K562 (cell line): ENCODE measurements at regions not wholly inside any gene's neighbourhood (a gene's known extent, or its start where the extent isn't known, plus 50 kb on each side); places are given as distances from the start of the nearest gene placed in this dataset.

Experiments used
- ELF2 ChIP-seq: fragments of 250-450 bp; sonication (Bioruptor Pico); IDR thresholded peaks from 2 replicates; pipeline ENCODE4 v1.5.0; 2021; ENCODE audit warnings: mild to moderate bottlenecking
- EWSR1 ChIP-seq: fragments of 450-650 bp; IDR thresholded peaks from 2 replicates; pipeline ENCODE4 v1.6.1; 2018; ENCODE audit warnings: borderline replicate concordance, mild to moderate bottlenecking, low read depth, moderate library complexity; ENCODE audit not compliant: partially characterized antibody
- FOXK2 ChIP-seq, 2 experiments: fragments of 450-650 bp; IDR thresholded peaks in 1 of 2; conservative IDR thresholded peaks in 1 of 2; 2 replicates each; pipeline ENCODE4 v1.6.1; 2016; ENCODE audit warnings: low read depth in 2 of 2, mild to moderate bottlenecking in 1 of 2
- KAT8 ChIP-seq: fragments of 450-650 bp; IDR thresholded peaks from 2 replicates; pipeline ENCODE4 v1.6.1; 2016; ENCODE audit warnings: low read depth, mild to moderate bottlenecking
- MEF2D ChIP-seq: conservative IDR thresholded peaks from 2 replicates; pipeline ENCODE4 v1.6.1; 2016; ENCODE audit warnings: low read depth, missing genetic modification characterization, missing compliant biosample characterization
- MYC ChIP-seq, 2 experiments: fragments of 250-450 bp in 1 of 2; sonication (Bioruptor Pico) in 1 of 2; IDR thresholded peaks; 2 replicates each; pipeline versions ENCODE4 v1.5.1 to v1.6.1; 2012 to 2021; ENCODE audit warnings: low read depth in 2 of 2, borderline replicate concordance in 1 of 2, improper control_type of control experiment in 1 of 2, low read length in 1 of 2, mild to moderate bottlenecking in 1 of 2, moderate library complexity in 1 of 2
- PCBP1 ChIP-seq: fragments of 200-400 bp; formaldehyde crosslinking; IDR thresholded peaks from 2 replicates; pipeline ENCODE4 v1.6.1; 2018; ENCODE audit warnings: mild to moderate bottlenecking, low read depth, low read length; ENCODE audit not compliant: poor library complexity, severe bottlenecking
- PRPF4 ChIP-seq: fragments of 200-400 bp; formaldehyde crosslinking; IDR thresholded peaks from one replicate; pipeline ENCODE4 v1.6.1; 2017; ENCODE audit warnings: low read length, low read depth, mild to moderate bottlenecking; ENCODE audit not compliant: insufficient read depth, poor library complexity, severe bottlenecking
- RBFOX2 ChIP-seq: fragments of 200-400 bp; formaldehyde crosslinking; IDR thresholded peaks from 2 replicates; pipeline ENCODE4 v1.6.1; 2017; ENCODE audit warnings: low read depth, mild to moderate bottlenecking, low read length, moderate library complexity
- RBM25 ChIP-seq: fragments of 200-400 bp; formaldehyde crosslinking; IDR thresholded peaks from 2 replicates; pipeline ENCODE4 v1.6.1; 2018; ENCODE audit warnings: low read length, low read depth, moderate library complexity; ENCODE audit not compliant: severe bottlenecking
- RUNX1 ChIP-seq: sonication (generic); IDR thresholded peaks from 2 replicates; pipeline ENCODE4 v1.6.1; 2016; ENCODE audit warnings: antibody characterized with exemption, low read depth
- SLC30A9 ChIP-seq: fragments of 250-450 bp; sonication (Bioruptor Pico); IDR thresholded peaks from 2 replicates; pipeline ENCODE4 v1.8.0; 2022; ENCODE audit warnings: mild to moderate bottlenecking, moderate library complexity
- TAF15 ChIP-seq: fragments of 200-400 bp; formaldehyde crosslinking; IDR thresholded peaks from 2 replicates; pipeline ENCODE4 v1.6.1; 2017; ENCODE audit warnings: mild to moderate bottlenecking, low read depth, low read length, moderate library complexity
- TBL1XR1 ChIP-seq, 2 experiments: IDR thresholded peaks; 2 replicates each; pipeline ENCODE4 v1.6.1; 2012; ENCODE audit warnings: improper control_type of control experiment in 2 of 2, low read length in 2 of 2, mild to moderate bottlenecking in 1 of 2
- TCF7 ChIP-seq: sonication (generic); IDR thresholded peaks from 2 replicates; pipeline ENCODE4 v1.6.1; 2016; ENCODE audit warnings: antibody characterized with exemption, borderline replicate concordance
- YBX1 ChIP-seq: fragments of 450-650 bp; IDR thresholded peaks from 2 replicates; pipeline ENCODE4 v1.7.1; 2016; ENCODE audit warnings: mild to moderate bottlenecking
- ZNF23 ChIP-seq: fragments of 250-450 bp; sonication (Bioruptor Pico); IDR thresholded peaks from 2 replicates; pipeline ENCODE4 v1.4.0; 2020; ENCODE audit warnings: mild to moderate bottlenecking
- ZNF444 ChIP-seq: fragments of 250-450 bp; sonication (Bioruptor Pico); IDR thresholded peaks from 2 replicates; pipeline ENCODE4 v1.4.0; 2020; ENCODE audit warnings: mild to moderate bottlenecking, moderate library complexity
- ZNF507 ChIP-seq: conservative IDR thresholded peaks from 2 replicates; pipeline ENCODE4 v1.6.1; 2017; ENCODE audit warnings: missing genetic modification characterization, missing compliant biosample characterization
- ZNF764 ChIP-seq: fragments of 250-450 bp; sonication (Bioruptor Pico); IDR thresholded peaks from 2 replicates; pipeline ENCODE4 v1.4.0; 2020; ENCODE audit warnings: low read depth, mild to moderate bottlenecking, moderate library complexity
- ZNF830 ChIP-seq: fragments of 250-450 bp; sonication (Bioruptor Pico); IDR thresholded peaks from 2 replicates; pipeline ENCODE4 v1.5.0; 2021; ENCODE audit warnings: mild to moderate bottlenecking
- TF ChIP-seq, protein P1 (sequence below): fragments of 450-650 bp; conservative IDR thresholded peaks from 2 replicates; pipeline ENCODE4 v1.6.1; 2016; ENCODE audit warnings: missing genetic modification characterization, low read depth, mild to moderate bottlenecking, missing compliant biosample characterization, moderate library complexity
- TF ChIP-seq, protein P2 (sequence below): fragments of 250-450 bp; sonication (Bioruptor Pico); IDR thresholded peaks from 2 replicates; pipeline ENCODE4 v1.8.0; 2021; ENCODE audit warnings: moderate library complexity, mild to moderate bottlenecking, inconsistent platforms
- TF ChIP-seq, protein P3 (sequence below): fragments of 250-450 bp; sonication (Bioruptor Pico); IDR thresholded peaks from 2 replicates; pipeline ENCODE4 v1.4.0; 2020; ENCODE audit warnings: mild to moderate bottlenecking

DNA sequence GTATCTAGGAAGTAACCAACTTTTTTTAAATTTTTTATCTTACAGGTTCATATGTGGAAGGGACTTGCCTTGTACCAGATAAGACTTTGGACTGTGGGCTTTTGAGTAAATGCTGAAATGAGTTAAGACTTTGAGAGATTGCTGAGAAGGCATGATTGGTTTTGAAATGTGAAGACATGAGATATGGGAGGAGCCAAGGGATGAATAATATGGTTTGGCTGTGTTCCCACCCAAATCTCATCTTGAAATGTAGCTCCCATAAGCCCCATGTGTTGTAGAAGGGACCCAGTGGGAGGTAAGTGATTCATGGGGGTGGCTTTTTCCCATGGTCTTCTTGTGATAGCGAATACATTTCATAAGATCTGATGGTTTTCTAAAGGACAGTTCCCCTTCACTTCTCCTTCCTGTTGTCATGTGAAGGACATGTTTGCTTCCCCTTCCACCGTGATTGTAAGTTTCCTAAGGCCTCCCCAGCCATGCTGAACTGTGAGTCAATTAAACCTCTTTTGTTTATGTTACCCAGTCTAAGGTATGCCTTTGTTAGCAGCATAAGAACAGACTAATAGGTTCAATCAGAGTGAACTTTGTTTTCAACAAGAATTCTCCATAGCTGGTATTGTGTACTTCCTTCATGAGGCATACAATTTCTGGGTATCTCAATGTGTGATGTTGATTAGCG lies 535.6 kb upstream of the MEF2C start (continued):
- TF ChIP-seq, protein P1, sequence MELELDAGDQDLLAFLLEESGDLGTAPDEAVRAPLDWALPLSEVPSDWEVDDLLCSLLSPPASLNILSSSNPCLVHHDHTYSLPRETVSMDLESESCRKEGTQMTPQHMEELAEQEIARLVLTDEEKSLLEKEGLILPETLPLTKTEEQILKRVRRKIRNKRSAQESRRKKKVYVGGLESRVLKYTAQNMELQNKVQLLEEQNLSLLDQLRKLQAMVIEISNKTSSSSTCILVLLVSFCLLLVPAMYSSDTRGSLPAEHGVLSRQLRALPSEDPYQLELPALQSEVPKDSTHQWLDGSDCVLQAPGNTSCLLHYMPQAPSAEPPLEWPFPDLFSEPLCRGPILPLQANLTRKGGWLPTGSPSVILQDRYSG (tag), result no peak
- TF ChIP-seq KAT8, result no peak
- no peak for TF ChIP-seq EWSR1
- no peak for TF ChIP-seq ZNF507
- no peak for TF ChIP-seq ZNF764
- no peak for TF ChIP-seq ZNF444
- no peak for TF ChIP-seq YBX1
- TF ChIP-seq, protein P2, sequence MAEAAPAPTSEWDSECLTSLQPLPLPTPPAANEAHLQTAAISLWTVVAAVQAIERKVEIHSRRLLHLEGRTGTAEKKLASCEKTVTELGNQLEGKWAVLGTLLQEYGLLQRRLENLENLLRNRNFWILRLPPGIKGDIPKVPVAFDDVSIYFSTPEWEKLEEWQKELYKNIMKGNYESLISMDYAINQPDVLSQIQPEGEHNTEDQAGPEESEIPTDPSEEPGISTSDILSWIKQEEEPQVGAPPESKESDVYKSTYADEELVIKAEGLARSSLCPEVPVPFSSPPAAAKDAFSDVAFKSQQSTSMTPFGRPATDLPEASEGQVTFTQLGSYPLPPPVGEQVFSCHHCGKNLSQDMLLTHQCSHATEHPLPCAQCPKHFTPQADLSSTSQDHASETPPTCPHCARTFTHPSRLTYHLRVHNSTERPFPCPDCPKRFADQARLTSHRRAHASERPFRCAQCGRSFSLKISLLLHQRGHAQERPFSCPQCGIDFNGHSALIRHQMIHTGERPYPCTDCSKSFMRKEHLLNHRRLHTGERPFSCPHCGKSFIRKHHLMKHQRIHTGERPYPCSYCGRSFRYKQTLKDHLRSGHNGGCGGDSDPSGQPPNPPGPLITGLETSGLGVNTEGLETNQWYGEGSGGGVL, result no peak
- peak in 1 of 2 experiments; percentile 55; a peak in 1 of 4 replicates for TF ChIP-seq TBL1XR1 (IDR thresholded peaks at IDR 0.05; ENCODE audit: low read length in 2 of 2)
- TF ChIP-seq MEF2D (tag), result no peak
- TF ChIP-seq ELF2, result no peak
- TF ChIP-seq, protein P3, sequence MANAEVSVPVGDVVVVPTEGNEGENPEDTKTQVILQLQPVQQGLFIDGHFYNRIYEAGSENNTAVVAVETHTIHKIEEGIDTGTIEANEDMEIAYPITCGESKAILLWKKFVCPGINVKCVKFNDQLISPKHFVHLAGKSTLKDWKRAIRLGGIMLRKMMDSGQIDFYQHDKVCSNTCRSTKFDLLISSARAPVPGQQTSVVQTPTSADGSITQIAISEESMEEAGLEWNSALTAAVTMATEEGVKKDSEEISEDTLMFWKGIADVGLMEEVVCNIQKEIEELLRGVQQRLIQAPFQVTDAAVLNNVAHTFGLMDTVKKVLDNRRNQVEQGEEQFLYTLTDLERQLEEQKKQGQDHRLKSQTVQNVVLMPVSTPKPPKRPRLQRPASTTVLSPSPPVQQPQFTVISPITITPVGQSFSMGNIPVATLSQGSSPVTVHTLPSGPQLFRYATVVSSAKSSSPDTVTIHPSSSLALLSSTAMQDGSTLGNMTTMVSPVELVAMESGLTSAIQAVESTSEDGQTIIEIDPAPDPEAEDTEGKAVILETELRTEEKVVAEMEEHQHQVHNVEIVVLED (CRISPR knock-in tag), result no peak
- TF ChIP-seq TAF15, result no peak
- no peak for TF ChIP-seq RUNX1
- no peak for TF ChIP-seq PCBP1
- TF ChIP-seq FOXK2 (conservative IDR thresholded peaks at IDR 0.05 in 1 of 2, IDR thresholded peaks at IDR 0.05 in 1 of 2; ENCODE audit: low read depth in 2 of 2), result no peak
- no peak for TF ChIP-seq TCF7
- TF ChIP-seq PRPF4, result no peak
- no peak for TF ChIP-seq RBFOX2
- TF ChIP-seq ZNF830, result no peak
- no peak for TF ChIP-seq MYC (IDR thresholded peaks at IDR 0.05; ENCODE audit: low read depth, low read length)
- no peak for TF ChIP-seq MYC (CRISPR knock-in tag; IDR thresholded peaks at IDR 0.05; ENCODE audit: borderline replicate concordance, low read depth)
- no peak for TF ChIP-seq SLC30A9 (CRISPR knock-in tag)
- no peak for TF ChIP-seq ZNF23 (CRISPR knock-in tag)
- TF ChIP-seq RBM25, result no peak
